ENCODE measurements at regions not wholly inside any gene's neighbourhood (a gene's known extent, or its start where the extent isn't known, plus 50 kb on each side); places are given as distances from the start of the nearest gene placed in this dataset.
A peak's percentile ranks its signal among the peaks of the same experiment; 100 is the strongest.
"Not testable (repeated sequence)": the region's sequence is repeated elsewhere in the genome, so short reads cannot be mapped to it uniquely, and the experiment has no call there.

- DNase-seq: no peak
Measured at GRCh38 chr17:71183066-71183660, 937.7 kb upstream of the SOX9 start.

- DNase-seq: no peak
Measured at GRCh38 chr17:71184716-71185115, 936.1 kb upstream of the SOX9 start.

GRCh38 chr17:71187145-71187878 lies 933.5 kb upstream of the SOX9 start:
- no peak for DNase-seq

GRCh38 chr17:71188811-71189492 lies 931.9 kb upstream of the SOX9 start:
- no peak for DNase-seq

GRCh38 chr17:71189493-71189831 lies 931.4 kb upstream of the SOX9 start:
- no peak for DNase-seq

GRCh38 chr17:71192039-71192555 lies 928.7 kb upstream of the SOX9 start:
- peak; percentile 37 for DNase-seq

- no peak for DNase-seq
Measured at GRCh38 chr17:71192848-71193247, 928.0 kb upstream of the SOX9 start.

- DNase-seq: no peak
Measured at GRCh38 chr17:71200597-71200996, 920.2 kb upstream of the SOX9 start.

GRCh38 chr17:71201639-71202038 lies 919.2 kb upstream of the SOX9 start:
- DNase-seq: no peak

GRCh38 chr17:71202449-71202848 lies 918.4 kb upstream of the SOX9 start:
- DNase-seq: no peak

GRCh38 chr17:71203953-71204352 lies 916.9 kb upstream of the SOX9 start:
- no peak for DNase-seq

- not testable (repeated sequence) for DNase-seq
Measured at GRCh38 chr17:71205951-71206350, 914.9 kb upstream of the SOX9 start.

GRCh38 chr17:71208111-71208704 lies 912.6 kb upstream of the SOX9 start:
- no peak for DNase-seq

- no peak for DNase-seq
Measured at GRCh38 chr17:71213936-71214335, 906.9 kb upstream of the SOX9 start.

GRCh38 chr17:71217769-71218168 lies 903.1 kb upstream of the SOX9 start:
- no peak for DNase-seq

GRCh38 chr17:71224824-71225575 lies 895.8 kb upstream of the SOX9 start:
- peak; percentile 57 for DNase-seq

GRCh38 chr17:71227841-71228240 lies 893.0 kb upstream of the SOX9 start:
- no peak for DNase-seq

- DNase-seq: no peak
Measured at GRCh38 chr17:71229070-71229469, 891.8 kb upstream of the SOX9 start.

GRCh38 chr17:71232801-71233559 lies 887.8 kb upstream of the SOX9 start:
- no peak for DNase-seq

GRCh38 chr17:71234349-71234748 lies 886.5 kb upstream of the SOX9 start:
- no peak for DNase-seq

GRCh38 chr17:71237903-71238538 lies 882.8 kb upstream of the SOX9 start:
- DNase-seq: peak; percentile 11
